GM21786 (cell line): ENCODE measurements at regions not wholly inside any gene's neighbourhood (a gene's known extent, or its start where the extent isn't known, plus 50 kb on each side); places are given as distances from the start of the nearest gene placed in this dataset.

Experiments used
- ATAC-seq: cut with Tn5 transposase; IDR thresholded peaks from one replicate; pipeline ENCODE4 v1.9.1; 2021; ENCODE audit not compliant: unreplicated experiment

DNA sequence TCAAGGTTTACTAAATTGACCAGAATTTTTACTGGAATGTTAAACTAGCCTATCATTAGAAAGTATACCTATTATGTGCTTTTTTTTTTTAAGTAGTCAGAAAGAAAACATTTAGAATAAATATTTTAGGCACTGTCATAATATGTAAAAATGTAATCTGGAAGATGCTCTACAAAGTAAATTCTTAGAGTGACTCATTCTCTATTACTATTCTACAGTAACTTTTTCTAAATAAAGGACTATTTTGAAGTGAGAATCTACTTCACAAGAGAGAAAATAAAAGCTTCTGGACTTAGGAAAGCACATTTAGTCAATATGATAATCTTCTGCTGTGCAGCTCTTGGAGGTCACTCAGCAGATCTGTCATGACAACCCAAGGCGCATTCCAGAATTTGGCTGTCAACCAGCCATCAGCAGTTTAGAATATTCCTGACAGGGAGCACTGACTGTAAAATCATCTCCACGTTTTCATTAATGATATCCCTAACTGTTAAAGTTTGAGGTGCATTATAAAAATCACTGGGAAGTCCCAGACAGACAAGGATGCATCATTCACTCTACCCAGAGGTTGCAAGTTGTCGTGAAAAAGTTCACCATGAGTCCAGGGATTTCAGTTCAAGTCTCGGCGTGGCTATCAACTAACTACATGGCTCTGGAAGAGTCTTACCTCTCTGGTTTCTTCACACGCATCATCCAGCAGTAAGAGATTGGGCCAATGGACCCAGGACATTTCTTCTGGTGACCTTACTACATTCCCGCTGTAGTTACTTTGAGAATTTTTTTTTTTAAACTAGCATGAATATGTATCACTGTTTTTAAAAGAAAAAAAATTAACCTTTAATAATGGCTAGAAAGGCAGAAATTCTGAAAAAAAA lies 374.9 kb downstream of the GJA1 start:
- ATAC-seq = no peak

GRCh38 chr6:121811106-121811505 lies 375.7 kb downstream of the GJA1 start:
- no peak for ATAC-seq

- ATAC-seq = no peak
These were observed 380.9 kb downstream of the GJA1 start for GRCh38 chr6:121816361-121816760.

- no peak for ATAC-seq
These were observed 381.6 kb downstream of the GJA1 start for GRCh38 chr6:121816906-121817540.

GRCh38 chr6:121823437-121823851 lies 388.0 kb downstream of the GJA1 start:
- no peak for ATAC-seq

- ATAC-seq = no peak
These were observed 390.8 kb downstream of the GJA1 start for GRCh38 chr6:121826156-121826810.

DNA sequence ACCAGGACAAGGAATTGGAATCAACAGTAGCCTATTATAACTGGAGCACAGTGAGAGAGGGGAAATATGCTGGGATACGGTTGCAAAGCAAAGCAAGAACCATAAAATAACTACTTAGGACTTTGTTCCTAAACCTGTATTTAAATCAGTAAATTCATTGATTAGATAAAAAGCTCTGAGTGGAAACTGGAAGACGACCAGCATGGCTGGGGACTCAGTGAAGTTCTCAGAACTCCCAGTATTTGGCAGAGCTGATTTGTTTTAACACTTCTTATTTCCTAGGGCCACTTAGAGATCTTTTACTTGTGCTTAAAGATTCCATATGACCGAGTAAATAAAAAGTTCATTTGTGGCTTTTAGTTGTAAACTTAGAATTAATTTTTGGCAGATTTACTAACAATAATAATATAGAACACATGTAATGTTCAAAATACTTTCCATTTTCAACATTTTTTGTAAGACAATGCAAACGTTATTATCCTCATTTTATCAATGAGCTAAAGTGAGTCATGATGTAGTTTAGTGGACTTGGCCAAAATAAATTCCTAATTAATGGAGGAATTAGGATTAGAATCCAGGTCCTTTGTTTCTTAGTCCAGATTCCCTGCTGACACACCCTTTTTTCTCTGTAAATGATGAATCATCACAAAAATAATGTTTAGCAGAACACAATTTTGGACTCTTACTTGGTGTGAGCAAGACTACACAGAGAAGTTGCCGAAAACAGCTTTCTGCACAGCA lies 392.9 kb downstream of the GJA1 start:
- ATAC-seq = no peak

DNA sequence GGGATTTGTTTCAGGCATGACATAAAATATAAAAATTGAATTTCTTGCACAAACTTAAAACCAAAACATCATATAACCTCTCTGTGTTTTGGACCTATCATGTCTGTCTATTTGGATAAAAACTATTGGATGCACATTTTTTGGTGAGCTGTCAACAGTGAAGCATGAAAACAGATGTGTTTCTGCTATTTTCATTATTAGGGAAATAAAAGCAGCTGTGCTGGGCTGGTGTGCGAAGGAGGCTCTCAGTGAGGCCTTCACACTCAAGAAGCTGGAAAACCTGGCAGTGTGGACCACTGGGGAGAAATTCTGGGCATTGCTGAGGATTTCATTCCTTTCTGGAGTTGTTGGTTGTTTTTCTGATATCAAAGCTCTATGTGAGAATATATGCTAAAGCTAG lies 395.3 kb downstream of the GJA1 start:
- no peak for ATAC-seq

- no peak for ATAC-seq
These were observed 400.2 kb downstream of the GJA1 start for GRCh38 chr6:121835662-121836061.

- no peak for ATAC-seq
These were observed 402.2 kb downstream of the GJA1 start for GRCh38 chr6:121837545-121838229.

- ATAC-seq = no peak
These were observed 403.4 kb downstream of the GJA1 start for GRCh38 chr6:121838842-121839241.

DNA sequence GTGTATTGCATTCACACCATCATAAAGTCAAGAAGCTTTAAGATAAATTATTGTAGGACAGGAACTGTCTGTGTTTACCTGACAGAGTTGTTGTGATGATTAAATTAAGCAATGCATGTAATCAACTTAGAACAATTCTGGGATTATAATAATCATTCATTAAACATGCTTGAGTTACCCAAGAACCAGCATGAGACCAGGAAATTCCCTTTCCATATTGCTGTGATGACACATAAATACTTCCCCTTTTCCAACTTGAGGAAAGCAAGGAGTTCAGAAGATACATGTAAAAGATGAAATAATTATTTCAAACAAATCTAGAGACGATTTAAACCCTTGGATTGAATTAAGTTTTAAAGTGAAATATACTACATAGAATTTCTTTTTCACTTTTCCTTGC lies 404.4 kb downstream of the GJA1 start:
- no peak for ATAC-seq

DNA sequence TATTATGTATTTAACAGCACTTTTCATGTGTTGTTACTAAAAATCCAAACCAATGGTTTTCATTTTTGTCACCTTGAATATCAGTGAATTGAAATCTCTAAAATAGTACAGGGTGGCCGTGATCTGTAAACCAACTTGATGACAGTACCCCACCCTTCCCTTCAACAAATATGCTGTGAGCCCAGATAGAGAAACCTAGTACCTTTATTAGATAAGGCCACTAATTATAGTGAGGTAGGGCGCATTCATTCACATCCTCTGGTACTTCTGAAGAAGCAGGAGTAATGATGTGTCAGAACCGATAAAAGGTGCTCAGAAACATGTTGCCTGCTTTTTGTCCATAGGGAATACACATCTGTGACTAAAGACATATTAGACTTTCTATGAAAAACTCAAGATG lies 409.5 kb downstream of the GJA1 start:
- ATAC-seq = no peak

DNA sequence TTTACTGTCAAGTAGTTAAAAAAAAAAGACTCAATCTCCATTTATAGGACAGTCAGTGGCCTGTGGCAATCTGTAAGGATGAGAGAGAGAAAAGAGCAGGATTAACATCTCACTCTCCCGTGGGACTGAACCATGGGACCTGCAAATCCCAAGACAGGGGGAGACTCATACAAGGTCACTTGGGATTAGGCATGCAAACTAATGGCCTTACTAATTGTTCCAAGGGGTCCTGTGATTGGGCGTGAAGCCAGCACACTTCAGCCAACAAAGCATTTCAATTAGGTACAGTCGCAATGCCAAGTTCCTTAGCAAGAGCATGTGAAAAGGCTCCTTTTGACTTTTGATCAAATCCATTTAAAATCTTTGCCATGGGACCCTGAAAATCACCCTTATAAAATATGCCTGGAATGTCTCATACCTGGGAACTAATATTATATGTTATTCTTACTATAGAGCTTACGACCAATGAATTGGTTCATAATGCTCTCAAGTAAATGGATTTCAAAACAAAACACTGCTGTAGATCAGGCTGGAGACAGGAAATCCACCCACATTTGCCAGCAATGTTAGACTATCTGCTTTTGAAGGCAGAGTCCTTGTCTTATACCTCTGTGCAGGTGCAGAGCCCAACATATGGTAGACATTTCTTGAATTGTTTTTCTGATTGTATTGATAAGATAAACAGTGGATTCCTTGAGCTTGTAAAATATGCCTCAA lies 412.5 kb downstream of the GJA1 start:
- no peak for ATAC-seq

DNA sequence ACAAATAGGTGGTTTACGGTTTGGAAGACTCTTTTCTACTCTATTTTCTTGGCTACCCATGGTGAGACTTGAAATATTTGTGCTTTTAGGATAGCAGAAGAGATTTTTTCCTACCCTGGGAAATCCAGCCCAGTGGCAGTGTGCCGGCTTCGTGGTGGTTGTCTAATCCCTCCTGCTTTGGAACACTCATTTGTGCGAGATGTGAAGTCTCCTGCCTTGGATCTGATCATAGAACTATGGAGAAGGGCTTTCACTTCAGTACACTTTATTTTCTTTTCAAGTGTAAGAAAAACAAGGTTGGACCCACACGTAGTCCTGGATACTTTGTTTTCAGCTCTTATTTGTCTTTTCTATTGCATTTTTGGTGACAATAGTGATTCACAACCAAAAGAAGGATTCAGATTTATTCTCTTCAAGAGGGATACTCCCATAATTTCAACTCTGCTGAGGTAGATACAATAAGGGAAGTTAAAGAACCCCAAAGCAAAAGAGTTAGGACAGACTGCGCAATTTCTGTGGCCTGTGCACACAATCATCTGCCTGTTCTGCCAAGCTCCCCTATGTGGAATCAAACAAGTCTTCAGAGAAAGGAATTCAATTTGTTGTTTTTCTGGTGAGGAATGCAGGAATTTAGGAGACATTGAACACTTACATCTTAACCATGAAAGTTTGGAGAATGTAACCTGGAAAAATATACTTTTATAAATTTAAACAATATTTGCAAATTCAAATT lies 413.2 kb downstream of the GJA1 start:
- ATAC-seq = no peak

- peak; percentile 91 for ATAC-seq
These were observed 414.0 kb downstream of the GJA1 start for GRCh38 chr6:121849477-121849876.

DNA sequence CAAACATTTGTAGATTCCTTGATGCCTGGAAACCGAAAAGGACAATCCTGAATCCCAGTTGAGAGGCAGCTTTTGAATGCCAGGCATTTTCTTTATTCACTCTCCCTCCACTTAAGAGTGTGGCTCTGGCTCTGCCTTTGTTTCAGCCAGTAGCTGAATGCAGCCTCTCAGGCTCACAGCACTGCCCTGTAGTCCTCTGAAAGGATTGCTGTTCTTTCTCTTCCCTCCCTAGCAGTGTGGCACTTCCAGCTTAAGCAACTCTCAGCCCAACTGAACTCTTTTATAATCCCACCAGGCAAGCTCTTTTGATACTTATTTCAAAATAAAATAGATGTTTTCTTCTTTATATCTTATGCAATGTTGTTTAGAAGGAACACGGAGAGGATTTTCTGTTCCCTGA lies 415.6 kb downstream of the GJA1 start:
- ATAC-seq = no peak

DNA sequence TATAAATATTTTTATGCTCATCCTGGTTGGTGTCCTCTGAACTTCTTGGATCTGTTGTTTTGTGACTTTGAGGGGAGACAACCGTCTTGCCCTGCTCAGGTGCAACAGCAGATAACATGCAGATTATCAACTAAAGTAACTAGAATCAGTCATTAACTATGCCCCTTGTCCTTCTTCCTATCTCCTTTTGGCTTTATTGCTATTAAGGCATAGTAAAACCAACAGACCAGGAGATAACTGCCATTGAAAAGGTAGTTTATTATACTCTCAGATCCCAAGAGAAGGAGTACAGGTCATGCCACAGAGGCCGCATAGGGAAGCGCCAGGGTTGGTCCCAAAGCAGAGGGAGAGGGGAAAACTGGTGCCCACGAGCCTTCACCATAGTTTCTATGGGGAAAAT lies 418.2 kb downstream of the GJA1 start:
- ATAC-seq = no peak

- no peak for ATAC-seq
These were observed 420.1 kb downstream of the GJA1 start for GRCh38 chr6:121855521-121855920.
